CD4-positive, alpha-beta T cell (primary cell): ENCODE measurements at regions not wholly inside any gene's neighbourhood (a gene's known extent, or its start where the extent isn't known, plus 50 kb on each side); places are given as distances from the start of the nearest gene placed in this dataset.

Source experiments
- ATAC-seq: fragments of 200-7000 bp; cut with Tn5 transposase; one replicate; pipeline ENCODE4 v1.10.0; 2022; ENCODE audit warnings: mild to moderate bottlenecking; ENCODE audit not compliant: poor library complexity
- CTCF ChIA-PET: fragments of 350-600 bp; sonication (Branson Sonifier 250); formaldehyde crosslinking; loops from one replicate; lab custom pipeline; 2021; ENCODE audit warnings: antibody characterized with exemption, inconsistent platforms; lab: Charles Lee
- POLR2A ChIA-PET: fragments of 350-600 bp; sonication (Branson Sonifier 250); formaldehyde crosslinking; loops from one replicate; lab custom pipeline; 2021; ENCODE audit warnings: antibody characterized with exemption, inconsistent platforms; lab: Charles Lee
- DNase-seq, 14 experiments: peaks; one replicate each; pipeline ENCODE4 v3.0.0-alpha.2; 2013 to 2020; ENCODE audit warnings: mixed read lengths in 2 of 14
- H3K27ac ChIP-seq, 2 donors: one replicate each; pipeline versions ENCODE4 v1.5.1 to v1.7.0; 2013; ENCODE audit warnings: low read length in 2 of 2, low read depth in 1 of 2, mild to moderate bottlenecking in 1 of 2
- H3K27me3 ChIP-seq, 2 experiments: 1 replicate in 1 of 2; 2 replicates in 1 of 2; pipeline versions ENCODE4 v1.6.1 to v1.7.0; 2013; ENCODE audit warnings: low read length in 2 of 2, control low read depth in 1 of 2, mild to moderate bottlenecking in 1 of 2, moderate library complexity in 1 of 2; ENCODE audit not compliant: insufficient read depth in 2 of 2, control insufficient read depth in 1 of 2
- H3K36me3 ChIP-seq: one replicate; pipeline ENCODE4 v1.6.1; 2013; ENCODE audit warnings: low read length, control low read depth; ENCODE audit not compliant: insufficient read depth
- H3K4me1 ChIP-seq: one replicate; pipeline ENCODE4 v1.6.1; 2013; ENCODE audit warnings: low read length, control low read depth; ENCODE audit not compliant: insufficient read depth
- H3K4me3 ChIP-seq: one replicate; pipeline ENCODE4 v1.5.1; 2013; ENCODE audit warnings: mild to moderate bottlenecking, low read length, moderate library complexity
- H3K9me3 ChIP-seq, 2 experiments: 1 replicate in 1 of 2; 2 replicates in 1 of 2; pipeline versions ENCODE4 v1.6.1 to v1.7.0; 2013; ENCODE audit warnings: low read length in 2 of 2, mild to moderate bottlenecking in 2 of 2, control low read depth in 1 of 2, moderate library complexity in 1 of 2; ENCODE audit not compliant: control insufficient read depth in 1 of 2, insufficient read depth in 1 of 2
- H3K27ac Mint-ChIP-seq: one replicate; pipeline ENCODE4 v1.8.0; 2020; ENCODE audit warnings: mixed read lengths
- H3K27me3 Mint-ChIP-seq: one replicate; pipeline ENCODE4 v1.8.0; 2021; ENCODE audit warnings: mixed read lengths
- H3K36me3 Mint-ChIP-seq: one replicate; pipeline ENCODE4 v1.8.0; 2021; ENCODE audit warnings: low read depth, mixed read lengths
- H3K4me1 Mint-ChIP-seq: one replicate; pipeline ENCODE4 v1.8.0; 2021; ENCODE audit warnings: low read depth, mixed read lengths
- H3K4me3 Mint-ChIP-seq: one replicate; pipeline ENCODE4 v1.8.0; 2020; ENCODE audit warnings: mild to moderate bottlenecking, mixed read lengths
- H3K9me3 Mint-ChIP-seq: one replicate; pipeline ENCODE4 v1.8.0; 2020; ENCODE audit warnings: mixed read lengths
- CTCF ChIP-seq: fragments of 200-600 bp; IDR thresholded peaks from one replicate; pipeline ENCODE4 v1.8.0; 2022; ENCODE audit warnings: antibody characterized with exemption, mild to moderate bottlenecking
- intact Hi-C, 2 experiments: fragments of 100-400 bp; cut with DNase I in 1 of 2; cut with micrococcal nuclease in 1 of 2; formaldehyde crosslinking; loops; one replicate each; pipeline versions ENCODE4 v1.15.1 to v1.9.0; 2023 to 2025; cut with DNase I, micrococcal nuclease

GRCh38 chr13:30830638-30830965, 75.5 kb upstream of the MEDAG start:
- no peaks in the 10 kb centered on the region for H3K9me3 Mint-ChIP-seq
- ChIA-PET CTCF (no interaction called here), POLR2A (no interaction called here)

GRCh38 chr13:30831515-30831914, 74.6 kb upstream of the MEDAG start:
- CTCF ChIA-PET, result no interaction called here
- Histone ChIP-seq H3K9me3 (no peaks in the 10 kb centered on the region), H3K4me3 (no peak overlapping the region), H3K4me1 (peaks cover 4% of the 10 kb centered on the region), H3K27ac (no peak overlapping the region), H3K27me3 (peaks cover 2 to 4% of the 10 kb centered on the region in 2 experiments), H3K36me3 (no peaks in the 10 kb centered on the region)
- no peak for TF ChIP-seq CTCF
- no peak overlapping the region for H3K27ac Mint-ChIP-seq
- H3K27me3 Mint-ChIP-seq, result peaks cover 10% of the 10 kb centered on the region
- H3K4me3 Mint-ChIP-seq, result no peak overlapping the region
- ATAC-seq (no peak), DNase-seq (no peak)
- no peaks in the 10 kb centered on the region for H3K9me3 Mint-ChIP-seq
- no peaks in the 10 kb centered on the region for H3K4me1 Mint-ChIP-seq
- no peaks in the 10 kb centered on the region for H3K36me3 Mint-ChIP-seq
- intact Hi-C loops, result no loop called here
- POLR2A ChIA-PET, result no interaction called here

More at GRCh38 chr13:30830638-30830965, 75.5 kb upstream of the MEDAG start:
- intact Hi-C loops, result no loop called here
- no peaks in the 10 kb centered on the region for H3K9me3 ChIP-seq
- peaks cover 2% of the 10 kb centered on the region for H3K27me3 Mint-ChIP-seq
- H3K36me3 ChIP-seq, result no peaks in the 10 kb centered on the region
- H3K27me3 ChIP-seq, result peaks cover 2 to 4% of the 10 kb centered on the region in 2 experiments
- no peak overlapping the region for H3K4me3 ChIP-seq
- no peak overlapping the region for H3K27ac Mint-ChIP-seq
- ATAC-seq (no peak), DNase-seq (no peak)
- H3K27ac ChIP-seq, result no peak overlapping the region
- no peak for TF ChIP-seq CTCF
- peaks cover 4% of the 10 kb centered on the region for H3K4me1 ChIP-seq
- no peaks in the 10 kb centered on the region for H3K4me1 Mint-ChIP-seq
- no peaks in the 10 kb centered on the region for H3K36me3 Mint-ChIP-seq
- no peak overlapping the region for H3K4me3 Mint-ChIP-seq

GRCh38 chr13:30832377-30832776, 73.7 kb upstream of the MEDAG start:
- peaks cover 2 to 4% of the 10 kb centered on the region in 2 experiments for H3K27me3 ChIP-seq
- peaks cover 4% of the 10 kb centered on the region for H3K4me1 ChIP-seq
- H3K36me3 ChIP-seq, result no peaks in the 10 kb centered on the region
- no peaks in the 10 kb centered on the region for H3K9me3 Mint-ChIP-seq
- DNase-seq (no peak), ATAC-seq (no peak)
- peaks cover 19% of the 10 kb centered on the region for H3K27me3 Mint-ChIP-seq
- H3K4me3 ChIP-seq, result no peak overlapping the region
- H3K9me3 ChIP-seq, result no peaks in the 10 kb centered on the region
- H3K27ac Mint-ChIP-seq, result no peak overlapping the region
- CTCF ChIA-PET, result no interaction called here
- H3K27ac ChIP-seq, result no peak overlapping the region
- H3K4me1 Mint-ChIP-seq, result no peaks in the 10 kb centered on the region
- no peaks in the 10 kb centered on the region for H3K36me3 Mint-ChIP-seq
- intact Hi-C loops, result no loop called here
- no peak for TF ChIP-seq CTCF
- POLR2A ChIA-PET, result no interaction called here
- H3K4me3 Mint-ChIP-seq, result no peak overlapping the region
